GM12878 (cell line): ENCODE measurements at regions not wholly inside any gene's neighbourhood (a gene's known extent, or its start where the extent isn't known, plus 50 kb on each side); places are given as distances from the start of the nearest gene placed in this dataset.
"Not testable (repeated sequence)": the region's sequence is repeated elsewhere in the genome, so short reads cannot be mapped to it uniquely, and the experiment has no call there.

Source experiments
- ATAC-seq: fragments of 200-7000 bp; cut with Tn5 transposase; 3 replicates; pipeline ENCODE4 v1.9.1; 2020; ENCODE audit warnings: mild to moderate bottlenecking, moderate library complexity
- BruUV-seq: library from RNA; stranded (reverse); fragments of 400-500 nt; replicated peaks from 2 replicates; lab custom pipeline; 2021; lab: Mats Ljungman, UMichigan
- CTCF ChIA-PET: fragments of 300-600 bp; sonication (Branson Sonifier 250); formaldehyde crosslinking; extraction: SDS; loops from one replicate; lab custom pipeline; 2021; ENCODE audit warnings: inconsistent platforms; lab: Yijun Ruan, JAX
- POLR2A ChIA-PET: fragments of 350-600 bp; formaldehyde crosslinking; extraction: SDS; loops from one replicate; lab custom pipeline; 2021; ENCODE audit warnings: inconsistent platforms; lab: Charles Lee
- RAD21 ChIA-PET: fragments of 300-600 bp; sonication (Branson Sonifier 250); formaldehyde crosslinking; loops from one replicate; lab custom pipeline; 2023; ENCODE audit warnings: antibody characterized with exemption; ENCODE audit not compliant: unreplicated experiment; lab: Charles Lee
- SMC1A ChIA-PET: fragments of 300-600 bp; sonication (Branson Sonifier 250); formaldehyde crosslinking; loops from one replicate; lab custom pipeline; 2023; ENCODE audit not compliant: unreplicated experiment, uncharacterized antibody; lab: Charles Lee
- DNase-seq: peaks from one replicate; pipeline ENCODE4 v3.0.0-alpha.2; 2011; ENCODE audit warnings: low read depth, low spot score
- FAIRE-seq: peaks from 3 replicates; lab custom pipeline; 2011; peaks lifted over from hg19 to GRCh38; lab: Jason Lieb, UNC
- H2AFZ ChIP-seq: 2 replicates; pipeline ENCODE4 v1.6.0; 2011; ENCODE audit warnings: low read depth, low read length, control low read depth; ENCODE audit not compliant: control insufficient read depth
- H3K27ac ChIP-seq: 2 replicates; pipeline ENCODE4 v1.5.1; 2011; ENCODE audit warnings: control low read depth; ENCODE audit not compliant: control insufficient read depth, insufficient read depth
- H3K27me3 ChIP-seq, 2 experiments: replicated peaks in 1 of 2; 2 replicates each; pipeline versions ENCODE4 v1.6.0 to v1.6.1; 2011; ENCODE audit warnings: low read length in 1 of 2; ENCODE audit not compliant: control insufficient read depth in 2 of 2, insufficient read depth in 2 of 2
- H3K36me3 ChIP-seq, 2 experiments: 2 replicates each; pipeline ENCODE4 v1.5.1; 2011; ENCODE audit warnings: low read length in 1 of 2; ENCODE audit not compliant: control insufficient read depth in 2 of 2, insufficient read depth in 2 of 2
- H3K4me1 ChIP-seq: 2 replicates; pipeline ENCODE4 v1.6.1; 2011; ENCODE audit warnings: mild to moderate bottlenecking, low read length, moderate library complexity, mixed read lengths; ENCODE audit not compliant: control insufficient read depth, insufficient read depth
- H3K4me2 ChIP-seq: 2 replicates; pipeline ENCODE4 v1.6.0; 2011; ENCODE audit warnings: control low read depth; ENCODE audit not compliant: control insufficient read depth, insufficient read depth
- H3K4me3 ChIP-seq: fragments of 200-600 bp; sonication (generic); 2 replicates; pipeline ENCODE4 v1.5.1; 2016
- H3K79me2 ChIP-seq: 2 replicates; pipeline ENCODE4 v1.6.0; 2011; ENCODE audit warnings: low read length; ENCODE audit not compliant: control insufficient read depth, insufficient read depth
- H3K9ac ChIP-seq: 2 replicates; pipeline ENCODE4 v1.8.0; 2011; ENCODE audit warnings: low read length, control low read depth, mixed read lengths; ENCODE audit not compliant: control insufficient read depth, insufficient read depth
- H3K9me3 ChIP-seq: replicated peaks from 3 replicates; pipeline ENCODE4 v1.5.1; 2011; ENCODE audit warnings: mild to moderate bottlenecking, low read length; ENCODE audit not compliant: control insufficient read depth, insufficient read depth
- H4K20me1 ChIP-seq: 2 replicates; pipeline ENCODE4 v1.6.0; 2011; ENCODE audit not compliant: control insufficient read depth, insufficient read depth
- ASH2L ChIP-seq: fragments of 300-600, 200-600 bp; sonication (generic); IDR thresholded peaks from 2 replicates; pipeline ENCODE4 v1.6.1; 2017; ENCODE audit warnings: low read depth, mild to moderate bottlenecking, borderline replicate concordance
- ATF2 ChIP-seq: IDR thresholded peaks from 2 replicates; pipeline ENCODE4 v1.6.1; 2012; ENCODE audit warnings: low read length, inconsistent platforms
- CHD1 ChIP-seq: IDR thresholded peaks from 2 replicates; pipeline ENCODE4 v1.6.1; 2012; ENCODE audit warnings: low read depth, low read length, improper control_type of control experiment
- MYB ChIP-seq: fragments of 150-350 bp; IDR thresholded peaks from 2 replicates; pipeline ENCODE4 v1.6.1; 2014; ENCODE audit warnings: mild to moderate bottlenecking, low read depth, low read length, borderline replicate concordance
- NFXL1 ChIP-seq: fragments of 450-650 bp; IDR thresholded peaks from 2 replicates; pipeline ENCODE4 v1.6.1; 2017; ENCODE audit warnings: antibody characterized with exemption, mild to moderate bottlenecking, borderline replicate concordance
- TAF1 ChIP-seq: IDR thresholded peaks from 2 replicates; pipeline ENCODE4 v1.6.1; 2011; ENCODE audit warnings: mild to moderate bottlenecking, low read depth, low read length, borderline replicate concordance
- TCF12 ChIP-seq: IDR thresholded peaks from 2 replicates; pipeline ENCODE4 v1.6.1; 2011; ENCODE audit warnings: low read depth, mild to moderate bottlenecking, low read length
- YY1 ChIP-seq: IDR thresholded peaks from 2 replicates; pipeline ENCODE4 v1.6.1; 2011; ENCODE audit warnings: low read depth, mild to moderate bottlenecking, low read length
- WGBS: methylation state at CpG from one replicate; pipeline ENCODE4 v1.1.6; 2016; ENCODE audit warnings: low lambda C conversion rate; ENCODE audit not compliant: insufficient replicate concordance, insufficient coverage; ENCODE audit errors: missing lambda C conversion rate; 5-methylcytosine and 5-hydroxymethylcytosine counted together
- in situ Hi-C: fragments of 300-500 bp; cut with MboI; formaldehyde crosslinking; loops from 9 replicates; pipeline ENCODE4 v1.14.3; 2018; ENCODE audit warnings: mixed read lengths
- intact Hi-C: fragments of 100-400 bp; cut with micrococcal nuclease; formaldehyde crosslinking; loops from one replicate; pipeline ENCODE4 v1.14.2; 2022; ENCODE audit not compliant: unreplicated experiment

GRCh38 chr16:88200154-88200895 lies 182.4 kb upstream of the ZNF469 start:
- intact Hi-C loops, H2AFZ ChIP-seq, H3K9me3 ChIP-seq, BruUV-seq, ATAC-seq, H3K4me1 ChIP-seq, in situ Hi-C loops, CTCF ChIA-PET, H4K20me1 ChIP-seq, POLR2A ChIA-PET, H3K79me2 ChIP-seq, FAIRE-seq, H3K27me3 ChIP-seq, H3K9ac ChIP-seq, H3K4me2 ChIP-seq, DNase-seq, H3K36me3 ChIP-seq, RAD21 ChIA-PET, H3K27ac ChIP-seq, H3K4me3 ChIP-seq, SMC1A ChIA-PET: not testable (repeated sequence)
- WGBS, result 70% methylated on average over 28 of the region's 30 CpGs

GRCh38 chr16:88200896-88201185 lies 181.9 kb upstream of the ZNF469 start:
- no peak overlapping the region for H3K4me3 ChIP-seq
- no TSS peak for BruUV-seq
- ATAC-seq, result no peak
- no peaks in the 10 kb centered on the region for H3K27me3 ChIP-seq
- H2AFZ ChIP-seq, result no peak overlapping the region
- no peak overlapping the region for H3K9ac ChIP-seq
- no peak for DNase-seq
- no peaks in the 10 kb centered on the region for H3K4me1 ChIP-seq
- CTCF ChIA-PET, result no interaction called here
- no peaks in the 10 kb centered on the region for H3K79me2 ChIP-seq
- H3K27ac ChIP-seq, result no peak overlapping the region
- SMC1A ChIA-PET, result no interaction called here
- H4K20me1 ChIP-seq, result no peaks in the 10 kb centered on the region
- POLR2A ChIA-PET, result no interaction called here
- H3K36me3 ChIP-seq, result no peaks in the 10 kb centered on the region
- TF ChIP-seq MYB, result no peak
- no peak for TF ChIP-seq YY1
- no peak for TF ChIP-seq CHD1
- TF ChIP-seq TAF1, result no peak
- no peak for TF ChIP-seq ASH2L
- no peak for TF ChIP-seq NFXL1
- TF ChIP-seq TCF12, result no peak
- TF ChIP-seq ATF2, result no peak
- TF ChIP-seq, all 136 proteins: peak for 0
- H3K9me3 ChIP-seq, result no peaks in the 10 kb centered on the region
- RAD21 ChIA-PET, result no interaction called here
- intact Hi-C loops, result no loop called here
- FAIRE-seq, result no peak
- in situ Hi-C loops, result no loop called here
- 44% methylated on average over 13 of the region's 13 CpGs for WGBS
- no peak overlapping the region for H3K4me2 ChIP-seq

GRCh38 chr16:88201611-88202010 lies 181.1 kb upstream of the ZNF469 start:
- H2AFZ ChIP-seq, POLR2A ChIA-PET, RAD21 ChIA-PET, H3K36me3 ChIP-seq, H3K4me2 ChIP-seq, in situ Hi-C loops, H3K79me2 ChIP-seq, BruUV-seq, intact Hi-C loops, H3K4me3 ChIP-seq, H3K9ac ChIP-seq, DNase-seq, H3K27ac ChIP-seq, SMC1A ChIA-PET, H3K9me3 ChIP-seq, H3K27me3 ChIP-seq, H3K4me1 ChIP-seq, FAIRE-seq, CTCF ChIA-PET, ATAC-seq, H4K20me1 ChIP-seq: not testable (repeated sequence)
- WGBS, result 53% methylated on average over 9 of the region's 9 CpGs
